ENCODE measurements at regions not wholly inside any gene's neighbourhood (a gene's known extent, or its start where the extent isn't known, plus 50 kb on each side); places are given as distances from the start of the nearest gene placed in this dataset.

- H3K4me3 Mint-ChIP-seq (ENCODE audit: unreplicated experiment): no peak overlapping the region
- Histone ChIP-seq H3K36me3 (ENCODE audit: control insufficient read depth, insufficient read depth, low read length) (no peaks in the 10 kb centered on the region), H3K9me3 (no peaks in the 10 kb centered on the region; the same call in 1 of the 2 replicates), H3K27me3 (replicated peaks; ENCODE audit: control insufficient read depth, insufficient read depth, low read length) (no peaks in the 10 kb centered on the region), H3K4me1 (no peaks in the 10 kb centered on the region), H3K4me3 (ENCODE audit: low read depth, low read length) (no peak overlapping the region)
- intact Hi-C loops (cut with micrococcal nuclease; ENCODE audit: unreplicated experiment): loop anchor here (1.0 kb wide), 1 partner anchor 45 kb away; no protein-coding TSS in a partner anchor
- H3K36me3 Mint-ChIP-seq (ENCODE audit: insufficient read depth, unreplicated experiment): no peaks in the 10 kb centered on the region
- no peaks in the 10 kb centered on the region for H3K27me3 Mint-ChIP-seq (ENCODE audit: insufficient read depth, unreplicated experiment)
- POLR2A ChIA-PET: no interaction called here
- no peaks in the 10 kb centered on the region for H3K9me3 Mint-ChIP-seq (ENCODE audit: unreplicated experiment)
- CTCF ChIA-PET: no interaction called here
- BruUV-seq (replicated peaks): no TSS peak
- no peaks in the 10 kb centered on the region for H3K4me1 Mint-ChIP-seq (ENCODE audit: low read depth, unreplicated experiment)
- DNase-seq: no peak
- TF ChIP-seq CTCF (IDR thresholded peaks at IDR 0.05; ENCODE audit: insufficient read depth in 1 of 2, low read depth in 1 of 2, low read length in 1 of 2, severe bottlenecking in 1 of 2, unreplicated experiment in 1 of 2): no peak
- no peak overlapping the region for H3K27ac Mint-ChIP-seq (ENCODE audit: unreplicated experiment)
Observed at GRCh38 chr7:79862447-79863210, 272.0 kb upstream of the GNAI1 start.

GRCh38 chr7:79855172-79855571, 279.5 kb upstream of the GNAI1 start:
- no peak overlapping the region for H3K27ac Mint-ChIP-seq (ENCODE audit: unreplicated experiment)
- TF ChIP-seq CTCF (IDR thresholded peaks at IDR 0.05; ENCODE audit: insufficient read depth in 1 of 2, low read depth in 1 of 2, low read length in 1 of 2, severe bottlenecking in 1 of 2, unreplicated experiment in 1 of 2): no peak

GRCh38 chr7:79854621-79855020, 280.0 kb upstream of the GNAI1 start:
- H3K9me3 ChIP-seq: no peaks in the 10 kb centered on the region
- no peak for DNase-seq
- H3K36me3 Mint-ChIP-seq (ENCODE audit: insufficient read depth, unreplicated experiment): no peaks in the 10 kb centered on the region
- no peak overlapping the region for H3K27ac Mint-ChIP-seq (ENCODE audit: unreplicated experiment)
- H3K36me3 ChIP-seq (ENCODE audit: control insufficient read depth, insufficient read depth, low read length): no peaks in the 10 kb centered on the region
- H3K27me3 Mint-ChIP-seq (ENCODE audit: insufficient read depth, unreplicated experiment): no peaks in the 10 kb centered on the region
- ChIA-PET CTCF (no interaction called here), POLR2A (no interaction called here)
- no peak overlapping the region for H3K4me3 Mint-ChIP-seq (ENCODE audit: unreplicated experiment)
- no peaks in the 10 kb centered on the region for H3K4me1 ChIP-seq
- no peaks in the 10 kb centered on the region for H3K9me3 Mint-ChIP-seq (ENCODE audit: unreplicated experiment)
- intact Hi-C loops (cut with micrococcal nuclease; ENCODE audit: unreplicated experiment): no loop called here
- no peaks in the 10 kb centered on the region for H3K27me3 ChIP-seq (replicated peaks; ENCODE audit: control insufficient read depth, insufficient read depth, low read length)
- H3K4me1 Mint-ChIP-seq (ENCODE audit: low read depth, unreplicated experiment): no peaks in the 10 kb centered on the region
- BruUV-seq (replicated peaks): no TSS peak
- TF ChIP-seq CTCF (IDR thresholded peaks at IDR 0.05; ENCODE audit: insufficient read depth in 1 of 2, low read depth in 1 of 2, low read length in 1 of 2, severe bottlenecking in 1 of 2, unreplicated experiment in 1 of 2): no peak
- H3K4me3 ChIP-seq (ENCODE audit: low read depth, low read length): no peak overlapping the region

More at GRCh38 chr7:79855172-79855571, 279.5 kb upstream of the GNAI1 start:
- intact Hi-C loops (cut with micrococcal nuclease; ENCODE audit: unreplicated experiment): no loop called here
- no peaks in the 10 kb centered on the region for H3K4me1 ChIP-seq
- no TSS peak for BruUV-seq (replicated peaks)
- ChIA-PET CTCF (no interaction called here), POLR2A (no interaction called here)
- Mint-ChIP-seq H3K9me3 (ENCODE audit: unreplicated experiment) (no peaks in the 10 kb centered on the region), H3K27me3 (ENCODE audit: insufficient read depth, unreplicated experiment) (no peaks in the 10 kb centered on the region), H3K36me3 (ENCODE audit: insufficient read depth, unreplicated experiment) (no peaks in the 10 kb centered on the region), H3K4me3 (ENCODE audit: unreplicated experiment) (no peak overlapping the region), H3K4me1 (ENCODE audit: low read depth, unreplicated experiment) (no peaks in the 10 kb centered on the region)
- no peaks in the 10 kb centered on the region for H3K27me3 ChIP-seq (replicated peaks; ENCODE audit: control insufficient read depth, insufficient read depth, low read length)
- H3K9me3 ChIP-seq: no peaks in the 10 kb centered on the region
- no peak overlapping the region for H3K4me3 ChIP-seq (ENCODE audit: low read depth, low read length)
- DNase-seq: no peak
- no peaks in the 10 kb centered on the region for H3K36me3 ChIP-seq (ENCODE audit: control insufficient read depth, insufficient read depth, low read length)
